IPS-15b (cell line): ENCODE measurements at regions not wholly inside any gene's neighbourhood (a gene's known extent, or its start where the extent isn't known, plus 50 kb on each side); places are given as distances from the start of the nearest gene placed in this dataset.

Experiments used
- H3K27me3 ChIP-seq: one replicate; pipeline ENCODE4 v1.6.1; 2013; ENCODE audit warnings: low read length; ENCODE audit not compliant: control insufficient read depth, insufficient read depth
- H3K36me3 ChIP-seq: one replicate; pipeline ENCODE4 v1.6.1; 2013; ENCODE audit warnings: low read length; ENCODE audit not compliant: control insufficient read depth, insufficient read depth
- H3K4me1 ChIP-seq: one replicate; pipeline ENCODE4 v1.6.1; 2013; ENCODE audit warnings: mild to moderate bottlenecking, low read length; ENCODE audit not compliant: control insufficient read depth, insufficient read depth
- H3K4me3 ChIP-seq: one replicate; pipeline ENCODE4 v1.5.1; 2013; ENCODE audit warnings: low read depth, low read length
- H3K9ac ChIP-seq: one replicate; pipeline ENCODE4 v1.6.1; 2013; ENCODE audit warnings: low read depth, mild to moderate bottlenecking, low read length
- H3K9me3 ChIP-seq: one replicate; pipeline ENCODE4 v1.6.1; 2013; ENCODE audit warnings: mild to moderate bottlenecking, low read length; ENCODE audit not compliant: control insufficient read depth, insufficient read depth

DNA sequence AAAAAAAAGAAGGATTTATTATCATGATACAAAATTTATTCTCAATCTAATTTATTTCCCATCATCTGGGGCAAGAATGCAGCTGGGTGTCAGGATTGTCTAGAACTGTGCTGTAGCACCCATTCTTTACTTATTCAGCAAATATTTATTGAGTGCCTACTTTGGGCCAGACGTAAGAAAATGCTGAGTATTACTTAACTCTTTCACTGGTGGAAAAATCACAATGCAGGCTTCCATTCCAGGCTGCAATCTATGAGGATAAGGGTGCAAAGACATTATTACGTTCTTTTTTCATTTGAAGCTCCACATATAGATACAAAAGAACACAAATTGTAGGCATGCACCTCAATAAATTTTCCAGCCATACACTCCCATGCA is 86.0 kb upstream of the CDKN3 start:
- H3K4me1 ChIP-seq: no peaks in the 10 kb centered on the region
- H3K27me3 ChIP-seq: no peaks in the 10 kb centered on the region
- no peaks in the 10 kb centered on the region for H3K9me3 ChIP-seq
- H3K36me3 ChIP-seq: no peaks in the 10 kb centered on the region
- H3K4me3 ChIP-seq: no peak overlapping the region
- no peak overlapping the region for H3K9ac ChIP-seq

GRCh38 chr14:54312166-54312801 is 84.5 kb upstream of the CDKN3 start:
- no peaks in the 10 kb centered on the region for H3K36me3 ChIP-seq
- H3K9ac ChIP-seq: no peak overlapping the region
- no peaks in the 10 kb centered on the region for H3K27me3 ChIP-seq
- no peak overlapping the region for H3K4me3 ChIP-seq
- no peaks in the 10 kb centered on the region for H3K9me3 ChIP-seq
- no peaks in the 10 kb centered on the region for H3K4me1 ChIP-seq

DNA sequence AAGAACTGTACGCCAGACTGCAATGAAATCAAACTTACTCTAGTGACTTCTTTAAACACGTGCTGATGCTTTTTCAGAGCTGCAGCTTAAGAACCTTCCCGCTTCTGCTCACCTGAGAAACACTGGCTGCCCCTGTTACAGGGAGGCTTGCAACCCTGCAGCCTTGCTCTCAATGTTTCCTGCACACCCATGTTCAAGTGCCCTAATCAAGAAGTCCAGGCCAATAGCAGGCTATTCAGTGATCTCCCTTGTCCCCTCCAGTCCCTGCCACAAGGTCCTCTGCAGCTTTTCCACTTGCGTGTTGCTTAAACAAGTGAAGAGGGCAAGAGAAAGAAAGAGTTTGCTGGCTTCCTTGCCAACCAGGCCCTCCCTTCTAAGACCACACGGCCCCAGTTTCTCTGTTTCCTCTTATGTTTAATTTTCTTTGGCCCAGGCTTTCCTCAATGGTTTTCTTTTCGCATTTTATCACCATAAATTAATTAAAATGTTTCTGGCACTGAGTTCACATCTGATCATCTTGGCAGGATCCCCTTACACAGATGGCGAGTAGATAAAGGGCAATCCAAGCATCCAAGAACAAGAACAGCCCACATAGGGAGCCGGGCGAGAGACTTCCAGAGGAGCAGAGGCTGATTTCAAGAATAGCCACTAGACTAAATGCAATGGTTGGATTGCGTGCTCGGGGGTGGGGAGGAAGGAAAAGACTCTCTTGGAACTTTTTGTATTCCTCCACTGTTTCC is 82.3 kb upstream of the CDKN3 start:
- H3K4me3 ChIP-seq: no peak overlapping the region
- no peaks in the 10 kb centered on the region for H3K4me1 ChIP-seq
- no peaks in the 10 kb centered on the region for H3K36me3 ChIP-seq
- H3K9me3 ChIP-seq: no peaks in the 10 kb centered on the region
- H3K27me3 ChIP-seq: no peaks in the 10 kb centered on the region
- no peak overlapping the region for H3K9ac ChIP-seq

DNA sequence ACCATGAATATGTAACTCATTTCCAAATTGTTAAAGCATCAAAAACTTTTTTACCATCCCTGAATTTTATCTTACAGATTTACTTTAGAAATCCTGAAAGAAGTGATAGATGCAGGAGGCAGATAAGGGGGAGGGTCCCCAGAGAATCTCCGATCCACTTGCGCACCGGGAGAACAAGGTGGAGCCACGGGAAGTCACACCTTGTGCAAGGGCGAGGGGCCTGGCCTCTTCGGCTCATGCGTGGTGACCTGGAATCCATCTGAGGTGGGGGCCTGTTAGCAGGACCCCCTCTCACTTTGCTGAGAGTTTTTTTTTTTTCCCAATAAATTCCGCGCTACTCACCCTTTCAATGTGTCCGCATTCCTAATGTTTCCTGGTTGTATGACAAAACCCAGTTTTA is 80.2 kb upstream of the CDKN3 start:
- H3K36me3 ChIP-seq: no peaks in the 10 kb centered on the region
- H3K9me3 ChIP-seq: no peaks in the 10 kb centered on the region
- no peaks in the 10 kb centered on the region for H3K4me1 ChIP-seq
- H3K27me3 ChIP-seq: no peaks in the 10 kb centered on the region
- H3K9ac ChIP-seq: no peak overlapping the region
- H3K4me3 ChIP-seq: no peak overlapping the region

DNA sequence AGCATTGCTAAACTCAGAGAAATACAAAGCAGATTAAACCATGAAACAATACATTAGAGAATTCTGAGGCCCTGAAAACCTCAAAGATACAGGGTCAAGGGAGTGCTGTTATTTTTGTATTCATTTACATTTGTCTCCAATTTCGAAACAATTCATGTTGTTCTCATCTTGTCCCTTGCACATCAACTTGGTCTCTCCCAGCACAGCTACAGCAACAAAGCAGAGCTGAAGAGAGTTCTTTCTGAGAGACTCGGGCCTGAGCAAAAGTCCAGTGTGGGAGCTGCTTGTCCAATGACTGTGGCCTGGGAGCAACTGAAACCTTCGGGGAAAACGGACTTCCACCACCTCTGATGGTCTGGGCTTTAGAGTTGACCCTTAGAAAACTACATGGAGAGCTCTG is 79.4 kb upstream of the CDKN3 start:
- Histone ChIP-seq H3K27me3 (no peaks in the 10 kb centered on the region), H3K4me3 (no peak overlapping the region), H3K9me3 (no peaks in the 10 kb centered on the region), H3K9ac (no peak overlapping the region), H3K36me3 (no peaks in the 10 kb centered on the region), H3K4me1 (no peaks in the 10 kb centered on the region)

- no peak overlapping the region for H3K4me3 ChIP-seq
- H3K27me3 ChIP-seq: no peaks in the 10 kb centered on the region
- H3K4me1 ChIP-seq: no peaks in the 10 kb centered on the region
- H3K36me3 ChIP-seq: no peaks in the 10 kb centered on the region
- H3K9me3 ChIP-seq: no peaks in the 10 kb centered on the region
- H3K9ac ChIP-seq: no peak overlapping the region
These were observed 74.6 kb upstream of the CDKN3 start for GRCh38 chr14:54322246-54322645.

DNA sequence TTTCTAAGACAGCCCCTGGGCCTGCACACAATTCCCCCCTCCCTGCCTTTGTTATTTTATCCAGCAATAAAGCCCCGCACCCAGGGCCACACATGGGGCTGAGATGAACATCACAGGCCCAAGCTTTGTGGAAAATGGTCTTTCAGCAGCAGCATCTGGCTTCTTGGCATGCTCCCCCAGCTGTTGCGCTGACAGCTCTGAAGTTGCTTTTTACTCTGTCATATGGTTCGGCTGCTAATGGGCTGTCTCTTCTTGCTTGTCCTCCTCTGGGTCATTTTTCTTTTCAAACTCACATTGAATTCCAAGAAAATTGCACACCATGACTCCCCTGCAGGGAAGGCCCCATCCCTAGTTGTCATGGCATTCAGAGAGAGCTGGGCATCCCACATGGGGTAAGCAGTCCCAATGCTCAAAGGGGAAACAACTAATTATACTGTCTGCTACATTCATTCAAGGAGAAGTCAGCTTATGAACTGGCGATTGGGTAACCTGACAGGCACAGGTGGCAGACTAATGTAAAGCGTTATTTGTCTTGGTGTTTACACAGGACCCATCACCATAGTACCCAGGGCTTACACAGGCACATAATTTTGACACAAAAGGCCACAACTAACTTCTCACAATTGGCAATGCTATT is 74.0 kb upstream of the CDKN3 start:
- no peaks in the 10 kb centered on the region for H3K36me3 ChIP-seq
- no peaks in the 10 kb centered on the region for H3K9me3 ChIP-seq
- H3K9ac ChIP-seq: no peak overlapping the region
- no peaks in the 10 kb centered on the region for H3K4me1 ChIP-seq
- H3K27me3 ChIP-seq: no peaks in the 10 kb centered on the region
- H3K4me3 ChIP-seq: no peak overlapping the region

GRCh38 chr14:54325766-54326165 is 71.0 kb upstream of the CDKN3 start:
- no peaks in the 10 kb centered on the region for H3K9me3 ChIP-seq
- H3K27me3 ChIP-seq: no peaks in the 10 kb centered on the region
- no peaks in the 10 kb centered on the region for H3K4me1 ChIP-seq
- H3K4me3 ChIP-seq: no peak overlapping the region
- H3K36me3 ChIP-seq: no peaks in the 10 kb centered on the region
- H3K9ac ChIP-seq: no peak overlapping the region

DNA sequence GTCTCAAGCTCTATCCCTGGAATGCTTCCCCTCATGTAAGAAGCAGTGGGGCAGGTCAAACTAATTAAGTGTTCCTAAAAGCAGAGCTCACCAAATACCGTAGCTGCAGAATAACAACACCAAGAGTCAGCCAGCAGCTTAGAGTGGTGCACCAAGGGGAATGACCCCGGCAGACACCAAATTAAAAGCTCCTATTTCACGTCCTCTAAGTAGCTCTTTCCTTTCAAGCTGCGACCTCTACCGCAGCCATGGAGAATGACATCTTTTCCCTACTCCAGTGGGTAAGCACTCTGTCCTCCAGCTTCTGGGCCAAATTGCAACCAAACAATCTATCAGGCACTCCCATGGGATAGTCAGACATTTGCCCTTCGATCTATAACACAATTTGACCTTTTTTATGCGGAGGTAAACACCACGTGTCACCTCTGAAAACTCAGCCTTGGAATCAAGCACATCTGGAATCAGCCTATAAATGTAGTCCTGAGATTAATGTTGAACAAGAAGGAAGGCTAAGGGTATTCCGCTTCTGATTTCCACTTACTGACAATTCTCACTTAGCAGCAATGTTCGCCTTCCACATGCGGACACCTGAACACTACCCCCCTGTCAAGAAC is 67.6 kb upstream of the CDKN3 start:
- H3K4me1 ChIP-seq: no peaks in the 10 kb centered on the region
- no peak overlapping the region for H3K9ac ChIP-seq

GRCh38 chr14:54330876-54331275 is 65.9 kb upstream of the CDKN3 start:
- no peaks in the 10 kb centered on the region for H3K27me3 ChIP-seq

More for the DNA sequence above, 67.6 kb upstream of the CDKN3 start:
- Histone ChIP-seq H3K36me3 (no peaks in the 10 kb centered on the region), H3K4me3 (no peak overlapping the region), H3K9me3 (no peaks in the 10 kb centered on the region), H3K27me3 (no peaks in the 10 kb centered on the region)

GRCh38 chr14:54331516-54331915 is 65.3 kb upstream of the CDKN3 start:
- Histone ChIP-seq H3K9me3 (no peaks in the 10 kb centered on the region), H3K4me1 (no peaks in the 10 kb centered on the region), H3K36me3 (no peaks in the 10 kb centered on the region), H3K27me3 (no peaks in the 10 kb centered on the region), H3K9ac (no peak overlapping the region), H3K4me3 (no peak overlapping the region)

More at GRCh38 chr14:54330876-54331275, 65.9 kb upstream of the CDKN3 start:
- H3K4me3 ChIP-seq: no peak overlapping the region
- H3K9me3 ChIP-seq: no peaks in the 10 kb centered on the region
- H3K4me1 ChIP-seq: no peaks in the 10 kb centered on the region
- no peaks in the 10 kb centered on the region for H3K36me3 ChIP-seq
- H3K9ac ChIP-seq: no peak overlapping the region
